HL-60 (cell line): ENCODE measurements at regions not wholly inside any gene's neighbourhood (a gene's known extent, or its start where the extent isn't known, plus 50 kb on each side); places are given as distances from the start of the nearest gene placed in this dataset.

Source experiments
- DNase-seq, 2 experiments: peaks; one replicate each; pipeline ENCODE4 v3.0.0-alpha.2; 2010 to 2020; ENCODE audit warnings: low read depth in 1 of 2, low spot score in 1 of 2
- H3K27ac ChIP-seq: fragments of 250-450 bp; sonication (Bioruptor Pico); replicated peaks from 2 replicates; pipeline ENCODE4 v1.5.1; 2020; ENCODE audit warnings: mild to moderate bottlenecking, moderate library complexity
- H3K27me3 ChIP-seq: fragments of 250-450 bp; sonication (Bioruptor Pico); 2 replicates; pipeline ENCODE4 v1.5.1; 2021; ENCODE audit warnings: mild to moderate bottlenecking, moderate library complexity; ENCODE audit not compliant: insufficient read depth, poor library complexity, severe bottlenecking
- H3K4me3 ChIP-seq: replicated peaks from 2 replicates; pipeline ENCODE4 v1.5.1; 2011; ENCODE audit warnings: mild to moderate bottlenecking, control low read depth, low read length; ENCODE audit not compliant: insufficient read depth
- CTCF ChIP-seq: IDR thresholded peaks from one replicate; pipeline ENCODE4 v1.5.1; 2011; ENCODE audit warnings: low read length, control low read depth, inconsistent platforms; ENCODE audit not compliant: insufficient read depth
- GABPA ChIP-seq: IDR thresholded peaks from 2 replicates; pipeline ENCODE4 v1.6.1; 2012; ENCODE audit warnings: low read depth
- POLR2AphosphoS5 ChIP-seq: IDR thresholded peaks from 2 replicates; pipeline ENCODE4 v1.6.1; 2012; ENCODE audit warnings: low read depth
- REST ChIP-seq: IDR thresholded peaks from 2 replicates; pipeline ENCODE4 v1.6.1; 2012; ENCODE audit warnings: low read depth; ENCODE audit not compliant: insufficient replicate concordance
- SPI1 ChIP-seq: IDR thresholded peaks from 2 replicates; pipeline ENCODE4 v1.6.1; 2012; ENCODE audit warnings: low read depth, mild to moderate bottlenecking, borderline replicate concordance

- no peak overlapping the region for H3K4me3 ChIP-seq
- no peak for DNase-seq
- TF ChIP-seq SPI1 (no peak), REST (no peak), POLR2AphosphoS5 (no peak), CTCF (no peak), GABPA (no peak)
- H3K27ac ChIP-seq, result no peak overlapping the region
- no peaks in the 10 kb centered on the region for H3K27me3 ChIP-seq
Measured at GRCh38 chr4:58669783-58670182, 1559.6 kb upstream of the IGFBP7 start.

GRCh38 chr4:58665649-58666048 lies 1555.5 kb upstream of the IGFBP7 start:
- H3K4me3 ChIP-seq, result no peak overlapping the region
- no peak for DNase-seq
- no peaks in the 10 kb centered on the region for H3K27me3 ChIP-seq
- no peak overlapping the region for H3K27ac ChIP-seq
- TF ChIP-seq POLR2AphosphoS5 (no peak), REST (no peak), SPI1 (no peak)

- no peak for DNase-seq
Measured at GRCh38 chr4:58658701-58659100, 1548.5 kb upstream of the IGFBP7 start.

More at GRCh38 chr4:58658701-58659100, 1548.5 kb upstream of the IGFBP7 start:
- no peaks in the 10 kb centered on the region for H3K27me3 ChIP-seq
- H3K4me3 ChIP-seq, result no peak overlapping the region
- no peak overlapping the region for H3K27ac ChIP-seq
- TF ChIP-seq SPI1 (no peak), REST (no peak), GABPA (no peak), POLR2AphosphoS5 (no peak)
